ENCODE measurements at regions not wholly inside any gene's neighbourhood (a gene's known extent, or its start where the extent isn't known, plus 50 kb on each side); places are given as distances from the start of the nearest gene placed in this dataset.

DNA sequence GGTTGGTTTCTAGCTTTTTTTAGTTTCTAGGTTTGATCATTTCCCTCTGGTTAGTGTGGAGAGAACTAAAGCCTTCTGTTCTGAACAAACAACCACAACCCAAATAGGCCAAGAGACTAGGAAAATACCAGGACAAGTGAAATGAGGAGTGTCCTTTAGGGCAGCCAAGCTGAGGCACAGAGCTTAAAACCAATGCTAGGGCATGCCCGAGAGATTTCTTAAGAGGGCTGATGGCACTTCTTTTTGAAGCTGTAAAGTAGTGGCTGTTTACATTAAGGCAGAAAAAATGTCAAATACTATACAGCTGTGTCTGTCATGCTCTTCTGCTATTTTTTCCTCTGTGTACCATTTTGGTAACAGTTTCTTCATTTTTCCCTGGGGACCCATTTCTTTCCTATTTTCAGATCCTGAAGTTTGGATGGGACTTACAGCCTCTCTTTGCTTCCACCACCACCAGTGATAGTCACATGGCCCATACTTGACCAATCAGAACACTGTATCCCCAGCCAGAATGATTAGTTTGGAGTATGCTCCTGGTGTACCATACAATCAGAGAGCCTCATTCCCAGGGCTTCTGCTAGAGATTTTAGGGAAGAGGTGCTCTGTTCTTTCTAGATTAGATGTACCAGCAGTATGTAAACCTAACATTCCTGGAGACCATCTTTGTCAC, 154.4 kb downstream of the BMP2 start (continued):
- TF ChIP-seq, protein P1, sequence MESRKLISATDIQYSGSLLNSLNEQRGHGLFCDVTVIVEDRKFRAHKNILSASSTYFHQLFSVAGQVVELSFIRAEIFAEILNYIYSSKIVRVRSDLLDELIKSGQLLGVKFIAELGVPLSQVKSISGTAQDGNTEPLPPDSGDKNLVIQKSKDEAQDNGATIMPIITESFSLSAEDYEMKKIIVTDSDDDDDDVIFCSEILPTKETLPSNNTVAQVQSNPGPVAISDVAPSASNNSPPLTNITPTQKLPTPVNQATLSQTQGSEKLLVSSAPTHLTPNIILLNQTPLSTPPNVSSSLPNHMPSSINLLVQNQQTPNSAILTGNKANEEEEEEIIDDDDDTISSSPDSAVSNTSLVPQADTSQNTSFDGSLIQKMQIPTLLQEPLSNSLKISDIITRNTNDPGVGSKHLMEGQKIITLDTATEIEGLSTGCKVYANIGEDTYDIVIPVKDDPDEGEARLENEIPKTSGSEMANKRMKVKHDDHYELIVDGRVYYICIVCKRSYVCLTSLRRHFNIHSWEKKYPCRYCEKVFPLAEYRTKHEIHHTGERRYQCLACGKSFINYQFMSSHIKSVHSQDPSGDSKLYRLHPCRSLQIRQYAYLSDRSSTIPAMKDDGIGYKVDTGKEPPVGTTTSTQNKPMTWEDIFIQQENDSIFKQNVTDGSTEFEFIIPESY (IDR thresholded peaks at IDR 0.05) = no peak

DNA sequence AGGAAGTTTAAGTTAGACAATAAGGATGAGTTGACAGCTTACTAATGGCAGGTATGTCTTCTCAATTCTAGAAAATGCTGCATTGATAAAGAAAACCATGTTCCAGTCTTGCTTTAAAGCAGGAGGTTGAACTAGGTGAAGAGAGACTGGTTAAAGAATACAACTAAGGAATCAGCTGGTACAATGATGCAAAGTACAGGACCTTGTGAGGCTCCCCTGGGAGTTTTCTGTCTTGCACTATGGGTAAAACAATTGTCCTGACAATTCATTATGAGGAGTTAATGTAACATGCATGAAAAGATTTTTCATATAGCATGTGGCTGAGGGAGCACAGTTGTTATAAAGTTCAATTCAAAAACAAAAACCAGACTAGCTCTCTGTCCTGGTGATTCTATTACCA, 157.2 kb downstream of the BMP2 start:
- H3K4me1 ChIP-seq (ENCODE audit: control insufficient read depth in 4 of 4, insufficient read depth in 4 of 4, low read length in 3 of 4) = no peaks in the 10 kb centered on the region
- no peak overlapping the region for H3K4me3 ChIP-seq (ENCODE audit: low read depth in 1 of 3, low read length in 3 of 3)
- no peak overlapping the region for H3K9ac ChIP-seq (ENCODE audit: low read depth in 1 of 2, low read length in 2 of 2)
- no peaks in the 10 kb centered on the region for H3K36me3 ChIP-seq (ENCODE audit: control insufficient read depth in 4 of 4, insufficient read depth in 3 of 4, low read depth in 1 of 4, low read length in 3 of 4)
- no peak overlapping the region for H3K27ac ChIP-seq (ENCODE audit: low read depth in 1 of 2, low read length in 2 of 2)
- no peaks in the 10 kb centered on the region for H3K9me3 ChIP-seq (ENCODE audit: control insufficient read depth in 4 of 4, low read length in 3 of 4)
- no peak for DNase-seq (ENCODE audit: low spot score)
- TF ChIP-seq, protein P2, sequence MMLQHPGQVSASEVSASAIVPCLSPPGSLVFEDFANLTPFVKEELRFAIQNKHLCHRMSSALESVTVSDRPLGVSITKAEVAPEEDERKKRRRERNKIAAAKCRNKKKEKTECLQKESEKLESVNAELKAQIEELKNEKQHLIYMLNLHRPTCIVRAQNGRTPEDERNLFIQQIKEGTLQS (IDR thresholded peaks at IDR 0.05) = no peak
- TF ChIP-seq FOXA2 (IDR thresholded peaks at IDR 0.05) = no peak
- TF ChIP-seq, protein P3, sequence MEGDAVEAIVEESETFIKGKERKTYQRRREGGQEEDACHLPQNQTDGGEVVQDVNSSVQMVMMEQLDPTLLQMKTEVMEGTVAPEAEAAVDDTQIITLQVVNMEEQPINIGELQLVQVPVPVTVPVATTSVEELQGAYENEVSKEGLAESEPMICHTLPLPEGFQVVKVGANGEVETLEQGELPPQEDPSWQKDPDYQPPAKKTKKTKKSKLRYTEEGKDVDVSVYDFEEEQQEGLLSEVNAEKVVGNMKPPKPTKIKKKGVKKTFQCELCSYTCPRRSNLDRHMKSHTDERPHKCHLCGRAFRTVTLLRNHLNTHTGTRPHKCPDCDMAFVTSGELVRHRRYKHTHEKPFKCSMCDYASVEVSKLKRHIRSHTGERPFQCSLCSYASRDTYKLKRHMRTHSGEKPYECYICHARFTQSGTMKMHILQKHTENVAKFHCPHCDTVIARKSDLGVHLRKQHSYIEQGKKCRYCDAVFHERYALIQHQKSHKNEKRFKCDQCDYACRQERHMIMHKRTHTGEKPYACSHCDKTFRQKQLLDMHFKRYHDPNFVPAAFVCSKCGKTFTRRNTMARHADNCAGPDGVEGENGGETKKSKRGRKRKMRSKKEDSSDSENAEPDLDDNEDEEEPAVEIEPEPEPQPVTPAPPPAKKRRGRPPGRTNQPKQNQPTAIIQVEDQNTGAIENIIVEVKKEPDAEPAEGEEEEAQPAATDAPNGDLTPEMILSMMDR (IDR thresholded peaks at IDR 0.05; ENCODE audit: low read depth, low read length, missing input control) = no peak
- TF ChIP-seq YY1 (IDR thresholded peaks at IDR 0.05) = no peak
- TF ChIP-seq NR2F2 (IDR thresholded peaks at IDR 0.05) = no peak
- TF ChIP-seq FOXA1 (IDR thresholded peaks at IDR 0.05) = no peak
- no peak for TF ChIP-seq HNF4A (conservative IDR thresholded peaks at IDR 0.05)
- TF ChIP-seq, protein P4, sequence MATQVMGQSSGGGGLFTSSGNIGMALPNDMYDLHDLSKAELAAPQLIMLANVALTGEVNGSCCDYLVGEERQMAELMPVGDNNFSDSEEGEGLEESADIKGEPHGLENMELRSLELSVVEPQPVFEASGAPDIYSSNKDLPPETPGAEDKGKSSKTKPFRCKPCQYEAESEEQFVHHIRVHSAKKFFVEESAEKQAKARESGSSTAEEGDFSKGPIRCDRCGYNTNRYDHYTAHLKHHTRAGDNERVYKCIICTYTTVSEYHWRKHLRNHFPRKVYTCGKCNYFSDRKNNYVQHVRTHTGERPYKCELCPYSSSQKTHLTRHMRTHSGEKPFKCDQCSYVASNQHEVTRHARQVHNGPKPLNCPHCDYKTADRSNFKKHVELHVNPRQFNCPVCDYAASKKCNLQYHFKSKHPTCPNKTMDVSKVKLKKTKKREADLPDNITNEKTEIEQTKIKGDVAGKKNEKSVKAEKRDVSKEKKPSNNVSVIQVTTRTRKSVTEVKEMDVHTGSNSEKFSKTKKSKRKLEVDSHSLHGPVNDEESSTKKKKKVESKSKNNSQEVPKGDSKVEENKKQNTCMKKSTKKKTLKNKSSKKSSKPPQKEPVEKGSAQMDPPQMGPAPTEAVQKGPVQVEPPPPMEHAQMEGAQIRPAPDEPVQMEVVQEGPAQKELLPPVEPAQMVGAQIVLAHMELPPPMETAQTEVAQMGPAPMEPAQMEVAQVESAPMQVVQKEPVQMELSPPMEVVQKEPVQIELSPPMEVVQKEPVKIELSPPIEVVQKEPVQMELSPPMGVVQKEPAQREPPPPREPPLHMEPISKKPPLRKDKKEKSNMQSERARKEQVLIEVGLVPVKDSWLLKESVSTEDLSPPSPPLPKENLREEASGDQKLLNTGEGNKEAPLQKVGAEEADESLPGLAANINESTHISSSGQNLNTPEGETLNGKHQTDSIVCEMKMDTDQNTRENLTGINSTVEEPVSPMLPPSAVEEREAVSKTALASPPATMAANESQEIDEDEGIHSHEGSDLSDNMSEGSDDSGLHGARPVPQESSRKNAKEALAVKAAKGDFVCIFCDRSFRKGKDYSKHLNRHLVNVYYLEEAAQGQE (IDR thresholded peaks at IDR 0.05) = no peak
- no peak for TF ChIP-seq EGR1 (IDR thresholded peaks at IDR 0.05; ENCODE audit: low read depth in 2 of 2)
- TF ChIP-seq TAF1 (conservative IDR thresholded peaks at IDR 0.05) = no peak
- TF ChIP-seq, protein P5, sequence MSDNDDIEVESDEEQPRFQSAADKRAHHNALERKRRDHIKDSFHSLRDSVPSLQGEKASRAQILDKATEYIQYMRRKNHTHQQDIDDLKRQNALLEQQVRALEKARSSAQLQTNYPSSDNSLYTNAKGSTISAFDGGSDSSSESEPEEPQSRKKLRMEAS (IDR thresholded peaks at IDR 0.05) = no peak
- no peak for TF ChIP-seq RXRA (IDR thresholded peaks at IDR 0.05)
- TF ChIP-seq, protein P1 (IDR thresholded peaks at IDR 0.05) = no peak
- no peak for TF ChIP-seq SP1 (IDR thresholded peaks at IDR 0.05)
- no peak for TF ChIP-seq HNF4G (IDR thresholded peaks at IDR 0.05)
- no peaks in the 10 kb centered on the region for H3K27me3 ChIP-seq (ENCODE audit: control insufficient read depth in 4 of 4, insufficient read depth in 4 of 4, low read length in 3 of 4)

Data from liver (tissue), 7 donors.